SU-DHL-6 (cell line): ENCODE measurements at regions not wholly inside any gene's neighbourhood (a gene's known extent, or its start where the extent isn't known, plus 50 kb on each side); places are given as distances from the start of the nearest gene placed in this dataset.

Experiments used
- CTCF ChIP-seq: fragments of 200-600 bp; sonication (generic); IDR thresholded peaks from one replicate; pipeline ENCODE4 v1.5.1; 2017; ENCODE audit warnings: antibody characterized with exemption, mild to moderate bottlenecking, low read length, moderate library complexity; ENCODE audit not compliant: insufficient read depth, poor library complexity, severe bottlenecking
- EZH2phosphoT487 ChIP-seq: fragments of 200-600 bp; sonication (generic), shearing (Covaris generic); conservative IDR thresholded peaks from 2 replicates; pipeline ENCODE4 v1.6.1; 2018; ENCODE audit warnings: mild to moderate bottlenecking, antibody characterized with exemption, low read length, moderate library complexity, mixed read lengths

- TF ChIP-seq CTCF: no peak
- no peak for TF ChIP-seq EZH2phosphoT487
Measured at GRCh38 chr5:42887575-42887974, 75.9 kb upstream of the SELENOP start.
